Lower leg skin (tissue), 3 donors: ENCODE measurements at regions not wholly inside any gene's neighbourhood (a gene's known extent, or its start where the extent isn't known, plus 50 kb on each side); places are given as distances from the start of the nearest gene placed in this dataset.

Source experiments
- POLR2A ChIP-seq, 2 donors: fragments of 450-650 bp; IDR thresholded peaks; one replicate each; pipeline ENCODE4 v1.6.1; 2016 to 2017; ENCODE audit warnings: antibody characterized with exemption in 2 of 2, mild to moderate bottlenecking in 1 of 2, moderate library complexity in 1 of 2
- TF ChIP-seq, protein P1 (sequence below), 3 donors: fragments of 450-650 bp; IDR thresholded peaks; one replicate each; pipeline ENCODE4 v1.5.1; 2016; ENCODE audit warnings: antibody characterized with exemption in 3 of 3, mild to moderate bottlenecking in 3 of 3, moderate library complexity in 2 of 3

DNA sequence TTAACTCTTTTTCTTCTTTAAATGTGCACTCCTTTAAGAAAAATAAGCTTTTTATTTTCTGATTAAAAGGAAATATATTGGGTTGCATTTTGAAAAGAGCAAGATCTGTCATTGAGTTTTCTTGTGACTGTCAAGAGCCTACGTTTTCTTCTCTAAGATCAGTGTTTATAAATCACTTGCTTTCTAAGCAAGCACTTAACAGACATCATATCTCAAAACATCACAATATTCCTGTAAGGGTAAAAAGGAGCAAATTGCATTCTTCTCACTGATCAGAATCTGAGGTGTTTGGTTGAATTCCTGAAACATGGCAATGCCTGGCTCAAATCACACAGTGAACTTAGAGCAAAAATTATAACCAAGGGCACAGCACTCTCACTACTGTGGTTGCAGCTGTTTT is 231.3 kb downstream of the PCDH17 start:
- TF ChIP-seq, protein P1, sequence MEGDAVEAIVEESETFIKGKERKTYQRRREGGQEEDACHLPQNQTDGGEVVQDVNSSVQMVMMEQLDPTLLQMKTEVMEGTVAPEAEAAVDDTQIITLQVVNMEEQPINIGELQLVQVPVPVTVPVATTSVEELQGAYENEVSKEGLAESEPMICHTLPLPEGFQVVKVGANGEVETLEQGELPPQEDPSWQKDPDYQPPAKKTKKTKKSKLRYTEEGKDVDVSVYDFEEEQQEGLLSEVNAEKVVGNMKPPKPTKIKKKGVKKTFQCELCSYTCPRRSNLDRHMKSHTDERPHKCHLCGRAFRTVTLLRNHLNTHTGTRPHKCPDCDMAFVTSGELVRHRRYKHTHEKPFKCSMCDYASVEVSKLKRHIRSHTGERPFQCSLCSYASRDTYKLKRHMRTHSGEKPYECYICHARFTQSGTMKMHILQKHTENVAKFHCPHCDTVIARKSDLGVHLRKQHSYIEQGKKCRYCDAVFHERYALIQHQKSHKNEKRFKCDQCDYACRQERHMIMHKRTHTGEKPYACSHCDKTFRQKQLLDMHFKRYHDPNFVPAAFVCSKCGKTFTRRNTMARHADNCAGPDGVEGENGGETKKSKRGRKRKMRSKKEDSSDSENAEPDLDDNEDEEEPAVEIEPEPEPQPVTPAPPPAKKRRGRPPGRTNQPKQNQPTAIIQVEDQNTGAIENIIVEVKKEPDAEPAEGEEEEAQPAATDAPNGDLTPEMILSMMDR (IDR thresholded peaks at IDR 0.05), result no peak
- no peak for TF ChIP-seq POLR2A (IDR thresholded peaks at IDR 0.05)
